OCI-LY3 (cell line): ENCODE measurements at regions not wholly inside any gene's neighbourhood (a gene's known extent, or its start where the extent isn't known, plus 50 kb on each side); places are given as distances from the start of the nearest gene placed in this dataset.

Source experiments
- EZH2phosphoT487 ChIP-seq: fragments of 200-600 bp; shearing (Covaris generic); IDR thresholded peaks from 2 replicates; pipeline ENCODE4 v1.6.1; 2018; ENCODE audit warnings: antibody characterized with exemption, mixed run types, low read depth
- TF ChIP-seq, protein P1 (sequence below): fragments of 200-600, 300-600 bp; sonication (generic); IDR thresholded peaks from 2 replicates; pipeline ENCODE4 v1.5.1; 2014; ENCODE audit warnings: antibody characterized with exemption, low read length, low read depth

DNA sequence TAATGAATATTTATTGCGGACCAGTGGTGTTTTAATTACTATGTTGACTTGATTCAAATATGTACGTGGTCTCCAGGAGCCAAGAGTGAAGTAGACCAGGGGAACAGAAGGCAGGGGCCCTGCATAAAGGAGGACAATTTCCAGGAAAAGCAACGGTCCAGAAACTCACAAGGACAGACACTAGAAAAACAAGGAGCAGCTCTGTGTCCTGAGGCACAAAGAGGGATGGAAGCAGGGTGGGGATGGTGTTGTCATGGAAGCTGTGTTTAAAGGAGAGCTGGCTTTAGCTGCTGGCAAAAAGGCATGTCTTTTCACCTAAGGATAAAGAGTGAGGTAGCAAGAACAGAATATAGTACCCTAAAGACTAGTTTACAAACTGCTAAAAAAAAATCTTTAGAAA is 254.1 kb upstream of the TENM3 start:
- TF ChIP-seq, protein P1, sequence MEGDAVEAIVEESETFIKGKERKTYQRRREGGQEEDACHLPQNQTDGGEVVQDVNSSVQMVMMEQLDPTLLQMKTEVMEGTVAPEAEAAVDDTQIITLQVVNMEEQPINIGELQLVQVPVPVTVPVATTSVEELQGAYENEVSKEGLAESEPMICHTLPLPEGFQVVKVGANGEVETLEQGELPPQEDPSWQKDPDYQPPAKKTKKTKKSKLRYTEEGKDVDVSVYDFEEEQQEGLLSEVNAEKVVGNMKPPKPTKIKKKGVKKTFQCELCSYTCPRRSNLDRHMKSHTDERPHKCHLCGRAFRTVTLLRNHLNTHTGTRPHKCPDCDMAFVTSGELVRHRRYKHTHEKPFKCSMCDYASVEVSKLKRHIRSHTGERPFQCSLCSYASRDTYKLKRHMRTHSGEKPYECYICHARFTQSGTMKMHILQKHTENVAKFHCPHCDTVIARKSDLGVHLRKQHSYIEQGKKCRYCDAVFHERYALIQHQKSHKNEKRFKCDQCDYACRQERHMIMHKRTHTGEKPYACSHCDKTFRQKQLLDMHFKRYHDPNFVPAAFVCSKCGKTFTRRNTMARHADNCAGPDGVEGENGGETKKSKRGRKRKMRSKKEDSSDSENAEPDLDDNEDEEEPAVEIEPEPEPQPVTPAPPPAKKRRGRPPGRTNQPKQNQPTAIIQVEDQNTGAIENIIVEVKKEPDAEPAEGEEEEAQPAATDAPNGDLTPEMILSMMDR, result no peak
- no peak for TF ChIP-seq EZH2phosphoT487
